HG03039 (cell line): ENCODE measurements at regions not wholly inside any gene's neighbourhood (a gene's known extent, or its start where the extent isn't known, plus 50 kb on each side); places are given as distances from the start of the nearest gene placed in this dataset.
A peak's percentile ranks its signal among the peaks of the same experiment; 100 is the strongest.

Source experiments
- ATAC-seq: cut with Tn5 transposase; IDR thresholded peaks from one replicate; pipeline ENCODE4 v1.9.1; 2021; ENCODE audit warnings: mild to moderate bottlenecking, moderate library complexity; ENCODE audit not compliant: unreplicated experiment

DNA sequence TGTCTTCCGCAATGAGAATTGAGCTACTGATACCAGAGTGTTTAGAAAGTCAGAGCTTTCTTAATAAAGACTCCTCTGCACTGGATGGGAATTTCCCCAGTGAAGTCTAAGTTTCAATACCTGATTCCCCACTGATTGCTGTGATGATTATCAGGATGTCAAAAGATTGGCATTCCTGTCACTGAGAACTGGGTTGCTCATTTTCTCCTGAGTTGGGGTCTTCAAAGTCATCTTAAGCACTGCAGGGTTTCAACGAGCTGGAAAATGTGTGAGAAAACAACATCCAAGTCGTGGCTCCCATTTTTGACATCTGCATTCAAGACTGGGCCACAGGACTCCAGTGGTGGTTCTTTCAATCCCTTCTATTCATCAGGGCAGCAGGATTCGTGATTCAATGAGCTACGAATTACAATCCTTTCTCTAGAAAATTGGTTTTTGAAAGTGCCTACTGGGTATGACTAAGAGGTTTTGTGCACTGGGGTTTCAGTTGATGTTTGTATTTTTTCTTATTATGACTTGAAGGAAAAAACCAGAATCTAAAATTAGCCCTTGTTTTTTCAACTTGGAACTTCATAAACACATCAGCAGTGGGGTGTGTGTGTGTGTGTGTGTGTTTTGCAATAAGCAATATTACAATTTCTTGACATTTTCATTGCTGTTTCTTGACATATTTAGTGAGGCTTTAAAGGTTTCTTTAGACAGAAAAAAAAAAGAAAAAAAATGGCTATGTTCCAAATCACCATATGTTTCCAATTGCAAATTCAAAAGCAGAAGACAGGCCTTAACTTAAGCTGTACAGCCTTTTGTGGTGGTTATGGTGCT lies 233.0 kb downstream of the FAM76B start:
- peak; percentile 76 for ATAC-seq

DNA sequence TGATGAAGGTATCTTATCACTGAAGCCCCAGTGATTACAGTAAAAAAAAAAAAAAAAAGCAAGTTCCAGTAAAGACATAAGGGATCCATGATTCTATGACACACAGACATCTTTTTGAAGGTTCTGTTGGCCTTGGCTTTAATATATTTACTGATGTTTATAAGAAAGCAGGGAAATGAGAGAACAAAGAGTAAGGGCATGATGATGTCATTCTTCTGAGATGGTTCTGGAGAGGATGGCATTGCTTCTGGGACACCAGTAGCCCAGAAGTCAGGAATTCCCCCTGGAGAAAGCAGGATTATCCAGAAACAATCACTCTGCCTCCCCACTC lies 233.6 kb downstream of the FAM76B start:
- ATAC-seq: no peak

DNA sequence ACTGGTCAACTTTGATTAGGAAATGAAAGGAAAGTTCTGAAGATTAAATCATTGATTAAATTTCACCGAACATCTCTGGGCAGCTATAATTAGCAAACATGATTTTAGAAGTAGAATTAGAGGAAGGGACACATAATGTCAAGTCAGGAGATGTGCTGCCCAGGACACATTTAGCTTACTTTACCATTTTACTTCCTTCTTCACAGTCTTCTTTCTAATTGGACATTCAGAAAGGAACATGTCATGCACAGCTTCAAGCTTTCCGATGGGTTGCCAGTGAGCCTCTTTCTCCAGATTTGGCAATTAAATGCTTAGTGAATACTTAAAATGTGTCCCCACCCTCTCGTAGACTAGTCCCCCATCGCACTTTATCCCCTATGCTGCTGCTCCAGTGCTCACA lies 234.7 kb downstream of the FAM76B start:
- ATAC-seq: no peak

DNA sequence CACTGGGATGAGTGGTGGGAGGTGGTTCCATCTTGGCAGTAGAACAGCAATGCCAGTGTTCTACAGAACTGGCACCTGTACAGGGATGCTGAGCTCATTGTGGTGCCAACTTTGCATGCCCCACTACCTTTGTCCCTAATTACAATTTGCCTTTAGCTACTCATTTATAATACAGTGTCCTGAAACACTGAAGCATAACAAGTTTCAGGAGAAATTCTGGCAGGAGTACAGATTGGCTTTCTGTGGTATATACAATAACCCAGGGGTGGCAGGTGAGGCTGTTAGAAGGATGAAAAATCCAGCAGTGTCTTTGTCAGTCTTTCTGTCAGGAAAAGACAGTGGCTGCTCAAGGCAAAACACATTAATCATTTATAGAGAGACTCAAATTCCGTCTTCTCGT lies 240.3 kb downstream of the FAM76B start:
- ATAC-seq: no peak

DNA sequence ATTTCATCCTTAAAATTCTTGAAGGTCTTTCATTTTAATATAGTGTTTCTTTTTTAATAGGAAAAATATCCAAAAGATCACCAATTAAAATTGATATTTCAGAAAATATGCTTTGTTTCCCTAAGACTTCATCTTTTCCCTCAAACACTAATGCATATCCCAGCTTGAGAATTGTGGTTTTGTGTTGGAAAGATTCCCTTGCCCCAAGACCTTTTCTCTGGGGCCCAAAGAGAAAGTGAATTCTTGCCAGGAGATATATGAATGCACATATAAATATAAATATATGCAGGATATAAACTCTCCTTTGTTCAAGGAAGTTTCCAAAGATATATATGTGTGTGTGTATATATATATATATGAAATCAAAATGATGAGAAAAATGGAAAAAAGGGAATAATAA lies 241.2 kb downstream of the FAM76B start:
- ATAC-seq: no peak

DNA sequence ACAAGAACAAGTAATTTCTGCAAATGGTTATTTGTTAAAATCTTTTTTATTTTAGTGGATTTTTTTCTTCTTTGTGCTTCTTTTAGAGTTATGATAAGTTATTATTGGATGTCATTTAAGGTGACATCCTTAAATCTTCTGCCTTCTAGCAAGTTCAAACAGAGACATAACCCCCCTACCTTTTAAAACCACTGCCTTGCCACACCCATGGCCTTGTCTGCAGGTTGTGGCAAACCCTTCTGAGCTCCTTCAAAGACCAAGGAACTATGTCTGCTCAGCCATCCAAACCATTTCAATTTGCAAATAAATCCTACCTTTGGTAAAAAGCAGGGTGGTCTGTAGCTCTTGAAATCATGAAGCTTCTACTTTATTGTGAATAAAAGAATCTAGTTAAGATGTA lies 241.6 kb downstream of the FAM76B start:
- no peak for ATAC-seq

DNA sequence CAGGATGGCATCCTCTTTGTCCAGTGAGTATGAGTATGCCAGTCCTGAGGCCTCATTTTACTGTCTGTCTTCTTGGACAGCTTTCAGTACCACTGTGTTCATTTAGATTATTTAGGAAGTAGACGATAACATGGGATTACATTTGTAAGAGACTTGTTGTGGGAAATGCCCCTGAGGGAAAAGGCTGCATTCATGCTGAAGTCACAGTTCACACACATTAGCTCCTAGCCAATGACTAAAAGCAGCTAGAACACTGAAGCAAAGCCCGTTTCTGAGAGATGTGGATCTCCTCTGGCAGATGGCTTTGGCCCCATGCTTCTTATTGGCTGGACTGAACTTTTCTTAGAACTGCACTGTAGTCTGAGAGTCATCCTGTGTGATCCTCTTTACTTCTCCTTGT lies 242.4 kb downstream of the FAM76B start:
- ATAC-seq: no peak

DNA sequence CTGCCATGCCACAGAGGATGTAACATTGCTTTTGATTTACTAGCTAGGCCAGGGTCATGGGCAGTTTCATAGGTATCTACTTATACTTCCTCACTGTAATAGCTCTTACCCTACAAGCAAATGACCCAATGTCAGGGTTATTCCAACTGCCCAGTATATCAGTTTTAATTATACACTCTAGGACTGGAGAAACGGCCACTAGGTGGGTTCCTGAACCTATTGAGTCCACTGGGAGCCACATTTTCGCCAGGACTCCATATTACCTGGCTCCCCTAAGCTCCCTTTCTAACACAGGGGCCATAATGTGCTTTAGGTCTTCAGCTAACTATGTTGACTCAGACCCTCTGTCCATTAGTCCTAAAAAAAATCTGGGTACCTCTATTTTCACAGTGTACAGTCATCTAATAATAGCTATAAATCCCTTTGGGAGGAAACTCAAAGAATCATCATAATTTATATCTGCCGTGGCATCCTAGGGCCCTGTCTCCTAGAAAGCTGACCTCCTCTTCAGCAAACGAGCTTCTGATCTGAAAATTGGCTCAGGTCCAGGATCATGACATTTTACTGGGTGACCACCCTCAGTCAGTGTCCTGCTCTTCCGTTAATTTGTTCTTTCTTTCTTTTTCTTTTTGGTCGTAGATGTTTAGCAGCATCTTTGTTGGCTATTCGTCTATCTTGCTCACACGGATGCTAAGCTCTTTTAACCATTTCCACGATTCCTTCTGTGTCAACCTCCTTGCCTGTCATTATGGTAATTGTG lies 244.3 kb downstream of the FAM76B start:
- ATAC-seq: no peak

DNA sequence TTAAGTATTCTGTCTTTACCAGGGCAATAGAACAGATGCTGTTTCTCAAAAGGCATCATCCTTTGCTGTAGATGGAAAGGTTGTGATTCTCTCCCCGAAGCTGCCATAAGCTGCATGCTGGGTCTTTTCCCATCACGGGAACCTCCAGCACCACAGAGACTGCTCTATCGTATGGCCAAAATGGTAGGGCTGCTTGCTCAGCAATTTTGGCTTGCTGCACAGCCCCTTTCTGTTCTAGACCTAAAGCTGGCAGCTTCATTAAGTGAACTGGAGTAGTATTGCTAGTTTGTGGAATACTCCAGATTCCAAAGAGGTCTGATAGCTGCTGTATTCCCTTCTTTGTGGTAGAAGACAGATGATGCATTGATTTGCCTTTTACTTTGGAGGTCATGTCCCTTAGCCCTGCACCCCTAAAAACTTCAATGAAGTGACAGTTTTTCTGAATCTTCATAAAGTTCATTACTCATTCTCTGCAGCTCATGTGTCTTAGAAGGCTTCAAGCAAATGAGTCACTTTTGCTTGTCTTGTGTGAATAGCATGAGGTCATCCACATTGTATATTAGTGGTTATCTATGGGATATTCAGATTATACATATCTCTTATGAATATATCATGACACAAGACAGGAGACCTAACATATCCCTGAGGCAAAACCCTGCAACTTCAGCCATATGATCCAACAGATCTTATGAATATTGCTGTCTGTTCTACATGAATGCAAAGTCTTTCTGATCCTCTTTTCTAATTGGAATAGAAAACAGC lies 245.3 kb downstream of the FAM76B start:
- no peak for ATAC-seq

DNA sequence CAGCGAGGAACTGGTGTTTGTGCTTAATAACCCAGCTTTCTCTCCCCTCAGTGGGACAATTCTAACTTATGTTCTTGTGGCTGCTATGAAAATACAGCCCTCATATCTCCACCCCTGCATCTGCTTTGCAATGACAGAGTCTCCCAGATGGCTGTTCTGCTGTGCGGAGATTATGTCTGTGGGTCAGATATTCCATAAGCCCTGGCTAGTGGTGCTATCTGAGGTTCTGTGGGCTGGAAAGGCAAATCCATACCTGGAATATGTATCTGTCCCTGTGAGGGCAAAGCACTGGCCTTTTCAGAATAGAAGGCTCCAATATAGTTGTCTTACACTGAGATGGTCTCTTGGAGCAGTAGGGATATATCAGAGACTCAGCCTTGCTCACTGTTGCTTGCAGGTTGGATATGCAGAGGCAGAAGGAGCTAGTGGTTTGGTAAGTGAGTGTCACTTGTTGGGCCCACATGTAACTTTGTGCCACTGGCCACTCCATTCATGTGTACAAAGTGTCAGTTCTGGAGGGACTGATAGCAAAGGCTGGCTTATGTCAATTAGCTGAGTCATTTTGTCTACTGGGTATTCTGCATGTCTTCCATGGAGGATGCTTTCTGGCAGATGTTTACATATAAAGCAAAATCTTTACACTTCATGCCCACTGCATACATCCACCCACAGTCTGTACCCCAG lies 246.6 kb downstream of the FAM76B start:
- ATAC-seq: no peak

DNA sequence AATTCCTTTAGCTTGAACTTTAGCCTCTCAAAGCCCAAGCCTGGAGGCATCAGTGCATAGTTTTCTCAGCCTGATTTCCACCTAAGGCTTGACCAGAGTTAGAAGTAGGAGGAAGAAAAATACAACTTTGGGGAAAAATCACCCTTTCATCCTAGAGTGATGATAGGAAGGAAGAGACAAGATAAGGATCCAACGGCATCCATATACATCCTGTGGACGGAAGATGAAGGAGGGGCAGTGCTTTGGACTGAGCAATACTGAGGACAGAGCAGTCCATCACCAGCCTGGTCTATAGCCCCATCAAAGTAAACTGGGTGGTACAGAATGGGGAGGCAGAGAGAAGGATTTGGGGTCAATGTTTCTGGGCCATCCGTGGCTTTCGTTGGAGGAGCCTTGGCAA lies 247.9 kb downstream of the FAM76B start:
- ATAC-seq: no peak

DNA sequence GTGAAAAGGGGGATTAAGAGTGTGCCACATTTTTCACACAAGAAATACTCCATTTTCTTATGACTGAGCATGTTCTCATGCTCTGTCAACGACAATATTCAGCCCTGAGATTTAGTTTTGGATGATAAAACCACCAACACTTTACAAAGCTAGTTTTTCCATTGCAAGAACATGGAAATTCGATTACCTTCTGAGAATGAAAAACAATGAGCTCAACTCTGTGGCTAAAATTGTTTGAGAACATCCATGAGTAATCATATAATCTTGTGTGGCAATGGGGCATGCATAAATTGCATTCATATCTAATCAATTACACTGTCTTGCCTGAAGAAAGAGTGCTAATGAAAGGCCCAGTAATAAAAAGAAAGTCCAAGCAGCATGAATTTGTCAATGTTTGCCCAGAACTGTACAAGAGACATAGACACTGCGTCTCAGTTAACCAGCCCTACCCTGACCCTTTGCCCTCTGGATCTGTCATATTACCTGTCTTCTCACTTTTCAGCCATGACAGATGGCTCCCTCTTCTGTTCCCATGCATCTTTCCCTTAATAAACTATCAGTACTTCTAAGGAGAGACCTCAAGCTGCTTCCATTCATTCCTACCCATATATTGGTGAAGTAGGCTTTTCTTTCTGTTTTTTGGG lies 253.4 kb downstream of the FAM76B start:
- ATAC-seq: no peak

DNA sequence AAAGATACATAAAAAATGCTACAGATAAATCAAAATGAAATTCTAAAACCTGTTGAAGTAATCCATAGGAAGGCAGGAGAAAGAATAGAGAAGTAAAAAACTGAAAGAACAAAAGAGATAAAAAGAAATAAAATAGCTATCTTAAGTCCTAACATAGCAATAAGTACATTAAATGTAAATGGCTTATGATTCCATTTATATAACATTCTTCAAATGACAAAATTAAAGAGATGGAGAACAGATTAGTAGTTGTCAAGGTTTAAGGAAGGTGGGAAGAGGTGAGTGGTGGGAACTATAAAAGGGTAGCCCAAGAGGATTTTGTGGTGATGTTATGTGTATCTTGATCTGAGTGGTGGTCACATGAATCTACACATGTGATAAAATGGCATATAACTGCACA lies 254.8 kb downstream of the FAM76B start:
- ATAC-seq: no peak

DNA sequence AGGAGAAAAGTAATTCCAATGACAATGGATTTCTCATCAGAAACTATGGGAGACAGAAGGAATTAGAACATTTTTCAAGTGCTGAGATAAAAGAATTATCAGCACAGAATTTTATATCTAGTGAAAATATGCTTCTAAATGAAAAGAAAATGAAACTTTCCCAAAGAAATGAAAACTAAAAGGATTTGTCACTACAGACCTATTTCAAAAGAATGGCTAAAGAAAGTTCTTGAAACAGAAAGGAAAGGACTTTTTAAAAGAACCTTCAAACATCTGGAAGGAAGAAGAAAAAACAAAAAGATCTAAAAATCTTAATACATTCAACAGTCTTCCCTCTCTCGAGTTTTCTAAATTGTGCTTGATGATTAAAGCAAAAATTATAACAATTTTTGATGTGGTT lies 255.4 kb downstream of the FAM76B start:
- ATAC-seq: no peak

DNA sequence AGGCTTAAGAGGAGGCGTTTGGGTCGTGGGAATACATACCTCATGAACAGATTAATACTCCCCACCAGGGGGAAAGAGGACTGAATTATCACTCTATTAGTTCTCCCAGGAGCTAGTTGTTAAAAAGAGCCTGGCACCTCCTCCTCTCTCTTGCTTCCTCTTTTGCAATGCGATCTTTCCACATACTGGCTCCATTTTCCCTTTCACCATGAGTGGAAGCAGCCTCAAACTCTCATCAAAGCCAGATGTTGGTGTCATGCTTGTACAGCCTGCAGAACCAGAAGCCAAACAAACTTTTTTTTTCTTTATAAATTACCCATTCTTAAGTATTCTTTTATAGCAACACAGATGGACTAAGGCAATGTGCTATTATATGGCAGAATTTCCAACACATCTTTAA lies 258.5 kb downstream of the FAM76B start:
- ATAC-seq: no peak

DNA sequence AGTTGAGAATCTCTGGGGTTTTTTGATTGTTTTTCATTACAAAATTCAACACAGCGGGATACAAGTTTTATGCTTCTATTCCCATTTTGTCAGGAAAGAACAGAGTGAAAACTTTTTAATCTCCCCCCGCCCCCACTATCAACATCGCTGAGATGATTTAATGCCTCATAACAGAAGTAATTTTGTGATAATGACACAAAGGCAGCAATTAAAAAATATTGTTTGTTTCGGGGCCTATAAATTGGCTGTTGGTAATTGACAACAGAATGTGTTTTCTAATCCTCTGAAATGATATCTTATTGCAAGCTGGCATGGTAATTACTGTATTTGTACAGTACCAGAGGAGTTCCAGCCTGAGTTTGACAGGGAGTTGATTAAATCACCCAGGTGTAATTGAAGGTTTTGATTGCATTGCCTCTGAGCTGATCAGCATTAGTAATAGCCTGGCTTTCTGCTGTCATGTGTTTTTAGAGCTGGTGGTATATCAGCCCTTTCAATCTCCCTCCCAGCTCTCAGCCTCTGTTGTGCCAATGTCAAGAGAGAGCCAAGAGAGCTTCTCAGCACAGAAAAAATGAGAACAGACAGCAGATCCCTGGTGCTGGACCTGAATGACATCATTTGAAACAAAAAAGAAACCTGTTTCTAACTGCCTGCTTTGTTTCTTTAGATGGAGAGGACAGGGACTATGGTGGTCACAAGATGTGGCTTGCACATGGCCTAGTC lies 265.1 kb downstream of the FAM76B start:
- ATAC-seq: no peak

DNA sequence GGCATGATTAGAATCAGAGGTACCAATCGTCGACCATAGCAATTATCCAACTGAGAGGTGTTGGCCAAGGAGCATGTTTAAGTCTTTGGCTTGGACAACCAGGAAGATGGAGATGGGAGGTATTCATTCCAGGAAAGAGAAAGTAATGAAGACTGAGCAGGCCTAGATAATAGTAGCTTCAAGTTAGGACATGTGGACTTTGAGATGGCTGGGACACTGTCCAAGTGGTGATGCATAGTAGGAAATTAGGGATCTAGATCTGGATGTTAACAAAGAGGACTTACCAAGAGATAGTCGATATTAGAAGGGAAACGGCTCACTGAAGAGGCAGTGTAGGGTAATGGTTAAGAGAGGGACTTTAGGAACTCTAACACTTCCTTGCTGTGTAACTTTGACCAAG lies 266.7 kb downstream of the FAM76B start:
- ATAC-seq: no peak

DNA sequence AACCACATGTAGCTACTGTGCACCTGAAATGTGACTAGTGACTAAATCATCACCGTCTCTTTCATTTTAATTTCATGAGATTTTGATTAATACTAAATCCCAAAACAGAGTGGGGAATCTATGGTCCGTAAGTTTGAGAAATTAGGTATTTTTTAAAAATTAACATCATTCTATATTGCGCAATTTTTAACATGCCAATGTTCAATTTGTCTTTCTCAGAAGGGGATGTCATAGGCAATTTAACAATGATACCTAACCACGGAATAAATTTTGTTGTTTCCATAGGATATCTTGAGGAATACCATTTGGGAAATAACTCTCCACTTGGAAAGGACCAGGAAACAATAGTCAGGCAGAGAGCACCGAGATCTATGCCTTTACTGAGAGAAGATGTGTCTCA lies 267.7 kb downstream of the FAM76B start:
- ATAC-seq: no peak

DNA sequence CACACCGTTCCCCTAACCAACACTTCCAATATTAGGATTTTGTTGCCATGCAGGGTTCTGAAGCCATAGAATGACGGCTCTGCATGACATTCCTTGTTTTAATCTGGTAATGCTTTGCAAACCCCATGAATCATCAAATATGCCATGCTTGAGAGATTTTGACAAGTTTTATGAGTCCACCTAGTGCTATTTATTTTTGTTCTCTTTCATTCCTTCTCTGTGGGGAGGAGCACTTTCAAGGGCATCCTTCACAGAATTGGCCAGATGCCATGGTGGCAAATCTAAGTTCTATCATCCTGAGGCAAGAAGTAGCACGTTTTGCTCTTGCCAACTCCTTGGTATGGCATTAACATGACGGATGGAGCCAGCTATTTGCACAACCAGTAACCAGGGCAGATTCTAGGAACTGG lies 268.4 kb downstream of the FAM76B start:
- no peak for ATAC-seq
